ENCODE measurements at regions not wholly inside any gene's neighbourhood (a gene's known extent, or its start where the extent isn't known, plus 50 kb on each side); places are given as distances from the start of the nearest gene placed in this dataset.
"Not testable (repeated sequence)": the region's sequence is repeated elsewhere in the genome, so short reads cannot be mapped to it uniquely, and the experiment has no call there.

GRCh38 chr20:30570622-30571021, 686.8 kb upstream of the DEFB115 start:
- H3K27ac Mint-ChIP-seq; DNase-seq; POLR2A ChIA-PET; H3K9me3 Mint-ChIP-seq (ENCODE audit: low read depth); H3K4me3 Mint-ChIP-seq; H3K4me1 Mint-ChIP-seq; CTCF ChIA-PET; H3K27me3 Mint-ChIP-seq; ATAC-seq; intact Hi-C loops (cut with DNase I, micrococcal nuclease); H3K36me3 Mint-ChIP-seq (ENCODE audit: low read depth): not testable (repeated sequence)

- H3K9me3 Mint-ChIP-seq (ENCODE audit: low read depth); H3K27ac Mint-ChIP-seq; H3K36me3 Mint-ChIP-seq (ENCODE audit: low read depth); H3K4me1 Mint-ChIP-seq; H3K27me3 Mint-ChIP-seq; DNase-seq; H3K4me3 Mint-ChIP-seq; intact Hi-C loops (cut with DNase I, micrococcal nuclease); CTCF ChIA-PET; POLR2A ChIA-PET; ATAC-seq: not testable (repeated sequence)
These were observed 683.1 kb upstream of the DEFB115 start for GRCh38 chr20:30574337-30574736.

GRCh38 chr20:30579069-30579468, 678.4 kb upstream of the DEFB115 start:
- H3K4me3 Mint-ChIP-seq; H3K36me3 Mint-ChIP-seq (ENCODE audit: low read depth); DNase-seq: not testable (repeated sequence)

GRCh38 chr20:30579824-30580438, 677.5 kb upstream of the DEFB115 start:
- H3K27me3 Mint-ChIP-seq; DNase-seq; CTCF ChIA-PET; H3K9me3 Mint-ChIP-seq (ENCODE audit: low read depth); H3K36me3 Mint-ChIP-seq (ENCODE audit: low read depth); H3K4me3 Mint-ChIP-seq; intact Hi-C loops (cut with DNase I, micrococcal nuclease); ATAC-seq; H3K27ac Mint-ChIP-seq; POLR2A ChIA-PET; H3K4me1 Mint-ChIP-seq: not testable (repeated sequence)

More at GRCh38 chr20:30579069-30579468, 678.4 kb upstream of the DEFB115 start:
- H3K4me1 Mint-ChIP-seq; H3K27me3 Mint-ChIP-seq; POLR2A ChIA-PET; ATAC-seq; H3K9me3 Mint-ChIP-seq (ENCODE audit: low read depth); H3K27ac Mint-ChIP-seq; CTCF ChIA-PET; intact Hi-C loops (cut with DNase I, micrococcal nuclease): not testable (repeated sequence)

- H3K4me3 Mint-ChIP-seq; CTCF ChIA-PET; H3K4me1 Mint-ChIP-seq; H3K27ac Mint-ChIP-seq; intact Hi-C loops (cut with DNase I, micrococcal nuclease); H3K9me3 Mint-ChIP-seq (ENCODE audit: low read depth); DNase-seq; ATAC-seq; POLR2A ChIA-PET; H3K27me3 Mint-ChIP-seq; H3K36me3 Mint-ChIP-seq (ENCODE audit: low read depth): not testable (repeated sequence)
These were observed 675.6 kb upstream of the DEFB115 start for GRCh38 chr20:30581839-30582238.

GRCh38 chr20:30584403-30584802, 673.1 kb upstream of the DEFB115 start:
- DNase-seq; POLR2A ChIA-PET; H3K27me3 Mint-ChIP-seq; intact Hi-C loops (cut with DNase I, micrococcal nuclease); H3K36me3 Mint-ChIP-seq (ENCODE audit: low read depth); H3K9me3 Mint-ChIP-seq (ENCODE audit: low read depth); H3K27ac Mint-ChIP-seq; H3K4me1 Mint-ChIP-seq; CTCF ChIA-PET; H3K4me3 Mint-ChIP-seq; ATAC-seq: not testable (repeated sequence)

GRCh38 chr20:30585244-30585796, 672.1 kb upstream of the DEFB115 start:
- H3K27me3 Mint-ChIP-seq; H3K36me3 Mint-ChIP-seq (ENCODE audit: low read depth); H3K27ac Mint-ChIP-seq; intact Hi-C loops (cut with DNase I, micrococcal nuclease); H3K9me3 Mint-ChIP-seq (ENCODE audit: low read depth); H3K4me3 Mint-ChIP-seq; POLR2A ChIA-PET; CTCF ChIA-PET; H3K4me1 Mint-ChIP-seq: not testable (repeated sequence)
- ATAC-seq (peak; percentile 53), DNase-seq (peak; percentile 42)

- CTCF ChIA-PET; H3K27ac Mint-ChIP-seq; H3K36me3 Mint-ChIP-seq (ENCODE audit: low read depth); H3K4me3 Mint-ChIP-seq; H3K27me3 Mint-ChIP-seq; H3K9me3 Mint-ChIP-seq (ENCODE audit: low read depth); ATAC-seq; POLR2A ChIA-PET; intact Hi-C loops (cut with DNase I, micrococcal nuclease); DNase-seq; H3K4me1 Mint-ChIP-seq: not testable (repeated sequence)
These were observed 671.3 kb upstream of the DEFB115 start for GRCh38 chr20:30586178-30586577.

GRCh38 chr20:30593572-30593971, 663.9 kb upstream of the DEFB115 start:
- CTCF ChIA-PET, result no interaction called here
- POLR2A ChIA-PET, result no interaction called here

GRCh38 chr20:30594112-30594511, 663.4 kb upstream of the DEFB115 start:
- no peak for DNase-seq
- CTCF ChIA-PET, result no interaction called here
- peaks cover 5% of the 10 kb centered on the region for H3K9me3 Mint-ChIP-seq (ENCODE audit: low read depth)
- POLR2A ChIA-PET, result no interaction called here
- H3K27ac Mint-ChIP-seq, result no peak overlapping the region
- no peaks in the 10 kb centered on the region for H3K4me1 Mint-ChIP-seq
- no peaks in the 10 kb centered on the region for H3K36me3 Mint-ChIP-seq (ENCODE audit: low read depth)
- no peak for ATAC-seq
- H3K4me3 Mint-ChIP-seq, result no peak overlapping the region
- H3K27me3 Mint-ChIP-seq, result no peaks in the 10 kb centered on the region
- intact Hi-C loops (cut with DNase I, micrococcal nuclease), result no loop called here

More at GRCh38 chr20:30593572-30593971, 663.9 kb upstream of the DEFB115 start:
- ATAC-seq (no peak), DNase-seq (no peak)
- no peak overlapping the region for H3K4me3 Mint-ChIP-seq
- peaks cover 5% of the 10 kb centered on the region for H3K9me3 Mint-ChIP-seq (ENCODE audit: low read depth)
- H3K4me1 Mint-ChIP-seq, result no peaks in the 10 kb centered on the region
- no peaks in the 10 kb centered on the region for H3K36me3 Mint-ChIP-seq (ENCODE audit: low read depth)
- no peak overlapping the region for H3K27ac Mint-ChIP-seq
- intact Hi-C loops (cut with DNase I, micrococcal nuclease), result no loop called here
- H3K27me3 Mint-ChIP-seq, result no peaks in the 10 kb centered on the region

GRCh38 chr20:30595698-30596097, 661.8 kb upstream of the DEFB115 start:
- no peak for ATAC-seq
- DNase-seq, result no peak
- H3K27ac Mint-ChIP-seq, result no peak overlapping the region
- no peaks in the 10 kb centered on the region for H3K4me1 Mint-ChIP-seq
- no peaks in the 10 kb centered on the region for H3K27me3 Mint-ChIP-seq
- CTCF ChIA-PET, result no interaction called here
- H3K4me3 Mint-ChIP-seq, result no peak overlapping the region
- POLR2A ChIA-PET, result no interaction called here
- intact Hi-C loops (cut with DNase I, micrococcal nuclease), result no loop called here
- peaks cover 5% of the 10 kb centered on the region for H3K9me3 Mint-ChIP-seq (ENCODE audit: low read depth)
- no peaks in the 10 kb centered on the region for H3K36me3 Mint-ChIP-seq (ENCODE audit: low read depth)

- H3K27me3 Mint-ChIP-seq; ATAC-seq; DNase-seq; H3K27ac Mint-ChIP-seq; H3K36me3 Mint-ChIP-seq (ENCODE audit: low read depth); intact Hi-C loops (cut with DNase I, micrococcal nuclease); CTCF ChIA-PET; H3K9me3 Mint-ChIP-seq (ENCODE audit: low read depth); H3K4me3 Mint-ChIP-seq; H3K4me1 Mint-ChIP-seq; POLR2A ChIA-PET: not testable (repeated sequence)
These were observed 660.0 kb upstream of the DEFB115 start for GRCh38 chr20:30597429-30597828.

Measured in activated CD4-positive, alpha-beta T cell treated with anti-CD3 and anti-CD28 coated beads for 36 hours (primary cell).